GM12878 (cell line): ENCODE measurements at regions not wholly inside any gene's neighbourhood (a gene's known extent, or its start where the extent isn't known, plus 50 kb on each side); places are given as distances from the start of the nearest gene placed in this dataset.

Experiments
- ATAC-seq: fragments of 200-7000 bp; cut with Tn5 transposase; 3 replicates; pipeline ENCODE4 v1.9.1; 2020; ENCODE audit warnings: mild to moderate bottlenecking, moderate library complexity
- BruUV-seq: library from RNA; stranded (reverse); fragments of 400-500 nt; replicated peaks from 2 replicates; lab custom pipeline; 2021; lab: Mats Ljungman, UMichigan
- CTCF ChIA-PET: fragments of 300-600 bp; sonication (Branson Sonifier 250); formaldehyde crosslinking; extraction: SDS; loops from one replicate; lab custom pipeline; 2021; ENCODE audit warnings: inconsistent platforms; lab: Yijun Ruan, JAX
- POLR2A ChIA-PET: fragments of 350-600 bp; formaldehyde crosslinking; extraction: SDS; loops from one replicate; lab custom pipeline; 2021; ENCODE audit warnings: inconsistent platforms; lab: Charles Lee
- RAD21 ChIA-PET: fragments of 300-600 bp; sonication (Branson Sonifier 250); formaldehyde crosslinking; loops from one replicate; lab custom pipeline; 2023; ENCODE audit warnings: antibody characterized with exemption; ENCODE audit not compliant: unreplicated experiment; lab: Charles Lee
- SMC1A ChIA-PET: fragments of 300-600 bp; sonication (Branson Sonifier 250); formaldehyde crosslinking; loops from one replicate; lab custom pipeline; 2023; ENCODE audit not compliant: unreplicated experiment, uncharacterized antibody; lab: Charles Lee
- DNase-seq: peaks from one replicate; pipeline ENCODE4 v3.0.0-alpha.2; 2011; ENCODE audit warnings: low read depth, low spot score
- FAIRE-seq: peaks from 3 replicates; lab custom pipeline; 2011; peaks lifted over from hg19 to GRCh38; lab: Jason Lieb, UNC
- H2AFZ ChIP-seq: 2 replicates; pipeline ENCODE4 v1.6.0; 2011; ENCODE audit warnings: low read depth, low read length, control low read depth; ENCODE audit not compliant: control insufficient read depth
- H3K27ac ChIP-seq: 2 replicates; pipeline ENCODE4 v1.5.1; 2011; ENCODE audit warnings: control low read depth; ENCODE audit not compliant: control insufficient read depth, insufficient read depth
- H3K27me3 ChIP-seq, 2 experiments: replicated peaks in 1 of 2; 2 replicates each; pipeline versions ENCODE4 v1.6.0 to v1.6.1; 2011; ENCODE audit warnings: low read length in 1 of 2; ENCODE audit not compliant: control insufficient read depth in 2 of 2, insufficient read depth in 2 of 2
- H3K36me3 ChIP-seq, 2 experiments: 2 replicates each; pipeline ENCODE4 v1.5.1; 2011; ENCODE audit warnings: low read length in 1 of 2; ENCODE audit not compliant: control insufficient read depth in 2 of 2, insufficient read depth in 2 of 2
- H3K4me1 ChIP-seq: 2 replicates; pipeline ENCODE4 v1.6.1; 2011; ENCODE audit warnings: mild to moderate bottlenecking, low read length, moderate library complexity, mixed read lengths; ENCODE audit not compliant: control insufficient read depth, insufficient read depth
- H3K4me2 ChIP-seq: 2 replicates; pipeline ENCODE4 v1.6.0; 2011; ENCODE audit warnings: control low read depth; ENCODE audit not compliant: control insufficient read depth, insufficient read depth
- H3K4me3 ChIP-seq: fragments of 200-600 bp; sonication (generic); 2 replicates; pipeline ENCODE4 v1.5.1; 2016
- H3K79me2 ChIP-seq: 2 replicates; pipeline ENCODE4 v1.6.0; 2011; ENCODE audit warnings: low read length; ENCODE audit not compliant: control insufficient read depth, insufficient read depth
- H3K9ac ChIP-seq: 2 replicates; pipeline ENCODE4 v1.8.0; 2011; ENCODE audit warnings: low read length, control low read depth, mixed read lengths; ENCODE audit not compliant: control insufficient read depth, insufficient read depth
- H3K9me3 ChIP-seq: replicated peaks from 3 replicates; pipeline ENCODE4 v1.5.1; 2011; ENCODE audit warnings: mild to moderate bottlenecking, low read length; ENCODE audit not compliant: control insufficient read depth, insufficient read depth
- H4K20me1 ChIP-seq: 2 replicates; pipeline ENCODE4 v1.6.0; 2011; ENCODE audit not compliant: control insufficient read depth, insufficient read depth
- BACH1 ChIP-seq: fragments of 450-650 bp; IDR thresholded peaks from 2 replicates; pipeline ENCODE4 v1.6.1; 2017; ENCODE audit warnings: mild to moderate bottlenecking, borderline replicate concordance
- CHD1 ChIP-seq: IDR thresholded peaks from 2 replicates; pipeline ENCODE4 v1.6.1; 2012; ENCODE audit warnings: low read depth, low read length, improper control_type of control experiment
- GABPA ChIP-seq: IDR thresholded peaks from 2 replicates; pipeline ENCODE4 v1.6.1; 2014; ENCODE audit warnings: antibody characterized with exemption, low read depth, mild to moderate bottlenecking, inconsistent platforms
- HDGF ChIP-seq: fragments of 450-650 bp; IDR thresholded peaks from 2 replicates; pipeline ENCODE4 v1.6.1; 2016; ENCODE audit warnings: antibody characterized with exemption
- HSF1 ChIP-seq: fragments of 150-350 bp; IDR thresholded peaks from 2 replicates; pipeline ENCODE4 v1.6.1; 2014; ENCODE audit warnings: mild to moderate bottlenecking, low read depth, low read length
- MEF2B ChIP-seq: fragments of 450-650 bp; IDR thresholded peaks from 2 replicates; pipeline ENCODE4 v1.6.1; 2018; ENCODE audit warnings: mild to moderate bottlenecking, moderate library complexity; ENCODE audit not compliant: partially characterized antibody, poor library complexity, severe bottlenecking
- NR2C2 ChIP-seq: IDR thresholded peaks from 2 replicates; pipeline ENCODE4 v1.6.1; 2011; ENCODE audit warnings: borderline replicate concordance, low read depth; ENCODE audit not compliant: control insufficient read depth, insufficient read length
- PKNOX1 ChIP-seq: fragments of 450-650 bp; IDR thresholded peaks from 2 replicates; pipeline ENCODE4 v1.6.1; 2016; ENCODE audit warnings: mild to moderate bottlenecking
- PML ChIP-seq: IDR thresholded peaks from 2 replicates; pipeline ENCODE4 v1.6.1; 2012; ENCODE audit warnings: low read length, inconsistent platforms
- RCOR1 ChIP-seq: conservative IDR thresholded peaks from 2 replicates; pipeline ENCODE4 v1.6.1; 2012; ENCODE audit warnings: low read depth, low read length, improper control_type of control experiment
- WGBS: methylation state at CpG from one replicate; pipeline ENCODE4 v1.1.6; 2016; ENCODE audit warnings: low lambda C conversion rate; ENCODE audit not compliant: insufficient replicate concordance, insufficient coverage; ENCODE audit errors: missing lambda C conversion rate; 5-methylcytosine and 5-hydroxymethylcytosine counted together
- in situ Hi-C: fragments of 300-500 bp; cut with MboI; formaldehyde crosslinking; loops from 9 replicates; pipeline ENCODE4 v1.14.3; 2018; ENCODE audit warnings: mixed read lengths
- intact Hi-C: fragments of 100-400 bp; cut with micrococcal nuclease; formaldehyde crosslinking; loops from one replicate; pipeline ENCODE4 v1.14.2; 2022; ENCODE audit not compliant: unreplicated experiment

- TF ChIP-seq PKNOX1, result peak; percentile 29; the same call in 1 of the 2 replicates
- no peak for TF ChIP-seq GABPA
- no TSS peak for BruUV-seq
- Histone ChIP-seq H3K4me1 (no peaks in the 10 kb centered on the region), H3K36me3 (no peaks in the 10 kb centered on the region), H2AFZ (no peak overlapping the region), H3K4me2 (no peak overlapping the region), H3K27me3 (no peaks in the 10 kb centered on the region; a peak in 1 of 4 replicates), H3K27ac (no peak overlapping the region), H3K9ac (no peak overlapping the region), H3K9me3 (no peaks in the 10 kb centered on the region), H3K79me2 (no peaks in the 10 kb centered on the region), H3K4me3 (no peak overlapping the region), H4K20me1 (no peaks in the 10 kb centered on the region)
- intact Hi-C loops, result loop anchor here (10.0 kb wide), 1 partner anchor 752 kb away; no protein-coding TSS in a partner anchor
- WGBS, result 22% methylated on average over 11 of the region's 11 CpGs
- ATAC-seq, result no peak
- FAIRE-seq, result no peak
- ChIA-PET POLR2A (no interaction called here), RAD21 (no interaction called here), SMC1A (no interaction called here), CTCF (interaction anchor here (0.6 kb wide), 1 partner anchor 138 kb away, joined by 3 read pairs; no protein-coding TSS in a partner anchor)
- no peak for DNase-seq
- in situ Hi-C loops, result no loop called here
These were observed 90.2 kb upstream of the CSF3R start for GRCh38 chr1:36572906-36573305.

- Histone ChIP-seq H3K27me3 (no peaks in the 10 kb centered on the region; a peak in 1 of 4 replicates), H3K4me2 (no peak overlapping the region), H3K9me3 (no peaks in the 10 kb centered on the region), H3K36me3 (no peaks in the 10 kb centered on the region), H3K9ac (no peak overlapping the region), H2AFZ (no peak overlapping the region), H4K20me1 (no peaks in the 10 kb centered on the region), H3K79me2 (no peaks in the 10 kb centered on the region), H3K27ac (no peak overlapping the region), H3K4me3 (no peak overlapping the region), H3K4me1 (no peaks in the 10 kb centered on the region)
- FAIRE-seq (no peak), ATAC-seq (no peak), DNase-seq (no peak)
- 26% methylated on average over 15 of the region's 15 CpGs for WGBS
- ChIA-PET SMC1A (no interaction called here), POLR2A (no interaction called here), CTCF (interaction anchor here (0.6 kb wide), 1 partner anchor 463 kb away, joined by 5 read pairs; no protein-coding TSS in a partner anchor), RAD21 (no interaction called here)
- intact Hi-C loops, result loop anchor here (10.0 kb wide), 1 partner anchor 753 kb away; no protein-coding TSS in a partner anchor
- in situ Hi-C loops, result no loop called here
- BruUV-seq, result no TSS peak
- no peak for TF ChIP-seq NR2C2
- no peak for TF ChIP-seq RCOR1
- TF ChIP-seq CHD1, result no peak
- TF ChIP-seq HDGF, result no peak
- no peak for TF ChIP-seq MEF2B
- TF ChIP-seq PML, result no peak
- TF ChIP-seq BACH1, result no peak
- no peak for TF ChIP-seq HSF1
- TF ChIP-seq, all 136 proteins: peak for 0
These were observed 89.5 kb upstream of the CSF3R start for GRCh38 chr1:36572142-36572715.
